ENCODE measurements at regions not wholly inside any gene's neighbourhood (a gene's known extent, or its start where the extent isn't known, plus 50 kb on each side); places are given as distances from the start of the nearest gene placed in this dataset.

DNA sequence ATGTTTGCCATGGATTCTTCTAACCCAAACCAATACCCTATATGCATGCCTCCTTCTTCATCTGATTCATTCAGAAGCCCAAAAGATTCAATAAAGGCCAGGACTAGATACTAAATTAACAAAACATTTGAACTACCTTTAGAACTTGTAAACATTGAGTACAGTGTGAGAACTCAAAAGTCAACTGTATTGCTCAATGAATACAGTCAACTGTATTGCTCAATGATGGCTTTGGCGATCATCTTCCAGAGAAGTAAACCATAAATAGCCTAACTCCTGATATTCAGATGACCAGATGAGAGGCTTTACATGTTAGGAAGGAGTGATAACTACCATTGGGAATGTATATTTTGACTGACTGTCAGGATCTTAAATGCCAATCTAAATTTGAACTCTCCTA, 206.5 kb upstream of the ITGA4 start:
- TF ChIP-seq, protein P1, sequence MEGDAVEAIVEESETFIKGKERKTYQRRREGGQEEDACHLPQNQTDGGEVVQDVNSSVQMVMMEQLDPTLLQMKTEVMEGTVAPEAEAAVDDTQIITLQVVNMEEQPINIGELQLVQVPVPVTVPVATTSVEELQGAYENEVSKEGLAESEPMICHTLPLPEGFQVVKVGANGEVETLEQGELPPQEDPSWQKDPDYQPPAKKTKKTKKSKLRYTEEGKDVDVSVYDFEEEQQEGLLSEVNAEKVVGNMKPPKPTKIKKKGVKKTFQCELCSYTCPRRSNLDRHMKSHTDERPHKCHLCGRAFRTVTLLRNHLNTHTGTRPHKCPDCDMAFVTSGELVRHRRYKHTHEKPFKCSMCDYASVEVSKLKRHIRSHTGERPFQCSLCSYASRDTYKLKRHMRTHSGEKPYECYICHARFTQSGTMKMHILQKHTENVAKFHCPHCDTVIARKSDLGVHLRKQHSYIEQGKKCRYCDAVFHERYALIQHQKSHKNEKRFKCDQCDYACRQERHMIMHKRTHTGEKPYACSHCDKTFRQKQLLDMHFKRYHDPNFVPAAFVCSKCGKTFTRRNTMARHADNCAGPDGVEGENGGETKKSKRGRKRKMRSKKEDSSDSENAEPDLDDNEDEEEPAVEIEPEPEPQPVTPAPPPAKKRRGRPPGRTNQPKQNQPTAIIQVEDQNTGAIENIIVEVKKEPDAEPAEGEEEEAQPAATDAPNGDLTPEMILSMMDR (IDR thresholded peaks at IDR 0.05) = no peak
- no peak for TF ChIP-seq POLR2A (IDR thresholded peaks at IDR 0.05)
